Neural cell (in vitro differentiated cells): ENCODE measurements at regions not wholly inside any gene's neighbourhood (a gene's known extent, or its start where the extent isn't known, plus 50 kb on each side); places are given as distances from the start of the nearest gene placed in this dataset.
"Not testable (repeated sequence)": the region's sequence is repeated elsewhere in the genome, so short reads cannot be mapped to it uniquely, and the experiment has no call there.

Source experiments
- H2AFZ ChIP-seq: fragments of 200-600, 300-800 bp; sonication (generic), shearing (Covaris generic); 2 replicates; pipeline ENCODE4 v1.6.0; 2014; ENCODE audit warnings: low read depth, mild to moderate bottlenecking, antibody characterized with exemption, low read length, moderate library complexity
- H3F3A ChIP-seq: fragments of 200-600 bp; shearing (Covaris generic); 2 replicates; pipeline ENCODE4 v1.6.1; 2016; ENCODE audit warnings: mild to moderate bottlenecking, moderate library complexity, mixed read lengths, antibody characterized with exemption, low read length; ENCODE audit not compliant: insufficient read depth, poor library complexity, severe bottlenecking
- H3K27ac ChIP-seq: fragments of 200-600, 300-800 bp; sonication (generic), shearing (Covaris generic); 2 replicates; pipeline ENCODE4 v1.5.1; 2014; ENCODE audit warnings: mild to moderate bottlenecking, low read length, moderate library complexity
- H3K27me3 ChIP-seq: fragments of 300-800, 200-600 bp; sonication (generic), shearing (Covaris generic); 2 replicates; pipeline ENCODE4 v1.6.0; 2014; ENCODE audit warnings: mild to moderate bottlenecking, low read depth, low read length, moderate library complexity; ENCODE audit not compliant: insufficient read depth
- H3K36me3 ChIP-seq: fragments of 300-800, 200-600 bp; sonication (generic), shearing (Covaris generic); 2 replicates; pipeline ENCODE4 v1.5.1; 2014; ENCODE audit warnings: mild to moderate bottlenecking, antibody characterized with exemption, low read length, moderate library complexity; ENCODE audit not compliant: insufficient read depth
- H3K4me2 ChIP-seq: fragments of 300-800, 200-600 bp; sonication (generic), shearing (Covaris generic); 2 replicates; pipeline ENCODE4 v1.6.0; 2014; ENCODE audit warnings: mild to moderate bottlenecking, low read length
- H3K4me3 ChIP-seq: fragments of 300-800, 200-600 bp; sonication (generic), shearing (Covaris generic); 2 replicates; pipeline ENCODE4 v1.5.1; 2014; ENCODE audit warnings: mild to moderate bottlenecking, low read length, moderate library complexity
- H3K79me2 ChIP-seq: fragments of 200-600 bp; shearing (Covaris generic); replicated peaks from 2 replicates; pipeline ENCODE4 v1.6.0; 2014; ENCODE audit warnings: mild to moderate bottlenecking, low read length, moderate library complexity; ENCODE audit not compliant: insufficient read depth
- H3K9ac ChIP-seq: fragments of 300-800, 200-600 bp; sonication (generic), shearing (Covaris generic); 2 replicates; pipeline ENCODE4 v1.6.1; 2016; ENCODE audit warnings: mild to moderate bottlenecking, low read length, mixed read lengths
- H3K9me2 ChIP-seq: fragments of 200-600 bp; shearing (Covaris generic); 2 replicates; pipeline ENCODE4 v1.6.1; 2016; ENCODE audit warnings: mild to moderate bottlenecking, low read length, mixed read lengths; ENCODE audit not compliant: insufficient read depth
- H3K9me3 ChIP-seq: fragments of 200-600, 300-800 bp; sonication (generic), shearing (Covaris generic); 2 replicates; pipeline ENCODE4 v1.6.1; 2016; ENCODE audit warnings: mild to moderate bottlenecking, mixed run types, low read length, moderate library complexity, mixed read lengths
- H4K20me1 ChIP-seq: fragments of 200-600 bp; shearing (Covaris generic); 2 replicates; pipeline ENCODE4 v1.6.1; 2016; ENCODE audit warnings: mild to moderate bottlenecking, mixed run types; ENCODE audit not compliant: insufficient read depth
- EP300 ChIP-seq: fragments of 450-650 bp; conservative IDR thresholded peaks from 2 replicates; pipeline ENCODE4 v1.6.1; 2014; ENCODE audit warnings: antibody characterized with exemption, mild to moderate bottlenecking, moderate library complexity; ENCODE audit not compliant: poor library complexity, severe bottlenecking
- EZH2 ChIP-seq: fragments of 200-600, 300-800 bp; shearing (Covaris generic), sonication (generic); IDR thresholded peaks from 2 replicates; pipeline ENCODE4 v1.6.1; 2014; ENCODE audit warnings: antibody characterized with exemption, low read length, borderline replicate concordance, mild to moderate bottlenecking; ENCODE audit not compliant: insufficient read depth, poor library complexity, severe bottlenecking
- MXI1 ChIP-seq: fragments of 450-650 bp; conservative IDR thresholded peaks from 2 replicates; pipeline ENCODE4 v1.6.1; 2014; ENCODE audit warnings: antibody characterized with exemption, mild to moderate bottlenecking; ENCODE audit not compliant: poor library complexity, severe bottlenecking
- POLR2AphosphoS5 ChIP-seq: IDR thresholded peaks from 2 replicates; pipeline ENCODE4 v1.6.1; 2012
- RAD21 ChIP-seq: fragments of 450-650 bp; conservative IDR thresholded peaks from 2 replicates; pipeline ENCODE4 v1.6.1; 2014; ENCODE audit warnings: antibody characterized with exemption, mild to moderate bottlenecking, moderate library complexity
- REST ChIP-seq: IDR thresholded peaks from 2 replicates; pipeline ENCODE4 v1.6.1; 2012; ENCODE audit warnings: borderline replicate concordance
- SMC3 ChIP-seq: fragments of 450-650 bp; conservative IDR thresholded peaks from 2 replicates; pipeline ENCODE4 v1.6.1; 2014; ENCODE audit warnings: antibody characterized with exemption, mild to moderate bottlenecking, moderate library complexity; ENCODE audit not compliant: poor library complexity
- TAF1 ChIP-seq: IDR thresholded peaks from 2 replicates; pipeline ENCODE4 v1.6.1; 2012; ENCODE audit warnings: low read depth
- TF ChIP-seq, protein P1 (sequence below): fragments of 450-650 bp; IDR thresholded peaks from 2 replicates; pipeline ENCODE4 v1.5.1; 2014; ENCODE audit warnings: antibody characterized with exemption, mild to moderate bottlenecking, moderate library complexity; ENCODE audit not compliant: poor library complexity, severe bottlenecking

DNA sequence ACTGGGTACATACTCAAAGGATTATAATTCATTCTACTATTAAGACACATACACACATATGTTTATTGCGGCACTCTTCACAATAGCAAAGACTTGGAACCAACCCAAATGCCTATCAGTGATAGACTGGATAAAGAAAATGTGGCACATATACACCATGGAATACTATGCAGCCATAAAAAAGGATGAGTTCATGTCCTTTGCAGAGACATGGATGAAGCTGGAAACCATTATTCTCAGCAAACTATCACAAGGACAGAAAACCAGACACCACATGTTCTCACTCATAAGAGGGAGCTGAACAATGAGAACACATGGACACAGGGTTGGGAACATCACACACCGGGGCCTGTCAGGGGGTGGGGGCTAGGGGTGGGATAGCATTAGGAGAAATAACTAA is 101.9 kb upstream of the CCDC71L start:
- not testable (repeated sequence) for H4K20me1 ChIP-seq, H3K4me2 ChIP-seq, H3K9me2 ChIP-seq, H3K9me3 ChIP-seq, H3K9ac ChIP-seq, H2AFZ ChIP-seq, H3K79me2 ChIP-seq, H3K36me3 ChIP-seq, H3K27ac ChIP-seq, H3F3A ChIP-seq, H3K27me3 ChIP-seq, H3K4me3 ChIP-seq

- Histone ChIP-seq H3K27me3 (no peaks in the 10 kb centered on the region), H3K4me3 (no peak overlapping the region), H3K9ac (no peak overlapping the region), H3K9me3 (no peaks in the 10 kb centered on the region), H3K36me3 (no peaks in the 10 kb centered on the region), H3K79me2 (no peaks in the 10 kb centered on the region), H3K27ac (no peak overlapping the region), H3K4me2 (no peak overlapping the region), H3F3A (no peaks in the 10 kb centered on the region), H2AFZ (no peak overlapping the region), H4K20me1 (no peaks in the 10 kb centered on the region), H3K9me2 (no peaks in the 10 kb centered on the region)
- TF ChIP-seq, protein P1, sequence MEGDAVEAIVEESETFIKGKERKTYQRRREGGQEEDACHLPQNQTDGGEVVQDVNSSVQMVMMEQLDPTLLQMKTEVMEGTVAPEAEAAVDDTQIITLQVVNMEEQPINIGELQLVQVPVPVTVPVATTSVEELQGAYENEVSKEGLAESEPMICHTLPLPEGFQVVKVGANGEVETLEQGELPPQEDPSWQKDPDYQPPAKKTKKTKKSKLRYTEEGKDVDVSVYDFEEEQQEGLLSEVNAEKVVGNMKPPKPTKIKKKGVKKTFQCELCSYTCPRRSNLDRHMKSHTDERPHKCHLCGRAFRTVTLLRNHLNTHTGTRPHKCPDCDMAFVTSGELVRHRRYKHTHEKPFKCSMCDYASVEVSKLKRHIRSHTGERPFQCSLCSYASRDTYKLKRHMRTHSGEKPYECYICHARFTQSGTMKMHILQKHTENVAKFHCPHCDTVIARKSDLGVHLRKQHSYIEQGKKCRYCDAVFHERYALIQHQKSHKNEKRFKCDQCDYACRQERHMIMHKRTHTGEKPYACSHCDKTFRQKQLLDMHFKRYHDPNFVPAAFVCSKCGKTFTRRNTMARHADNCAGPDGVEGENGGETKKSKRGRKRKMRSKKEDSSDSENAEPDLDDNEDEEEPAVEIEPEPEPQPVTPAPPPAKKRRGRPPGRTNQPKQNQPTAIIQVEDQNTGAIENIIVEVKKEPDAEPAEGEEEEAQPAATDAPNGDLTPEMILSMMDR = no peak
- TF ChIP-seq REST (no peak), MXI1 (no peak), TAF1 (no peak), SMC3 (no peak), RAD21 (no peak), EP300 (no peak), POLR2AphosphoS5 (no peak), EZH2 (no peak)
Measured at GRCh38 chr7:106763717-106764116, 101.4 kb upstream of the PIK3CG start.

- no peaks in the 10 kb centered on the region for H3F3A ChIP-seq
- no peaks in the 10 kb centered on the region for H3K27me3 ChIP-seq
- no peaks in the 10 kb centered on the region for H3K36me3 ChIP-seq
- no peaks in the 10 kb centered on the region for H4K20me1 ChIP-seq
- no peak overlapping the region for H2AFZ ChIP-seq
- no peak for TF ChIP-seq MXI1
- TF ChIP-seq EP300 = no peak
- no peak for TF ChIP-seq TAF1
- TF ChIP-seq RAD21 = no peak
- TF ChIP-seq, protein P1 = no peak
- no peak for TF ChIP-seq EZH2
- no peak for TF ChIP-seq POLR2AphosphoS5
- TF ChIP-seq SMC3 = no peak
- no peak for TF ChIP-seq REST
- no peak overlapping the region for H3K4me3 ChIP-seq
- H3K9me3 ChIP-seq = no peaks in the 10 kb centered on the region
- H3K79me2 ChIP-seq = no peaks in the 10 kb centered on the region
- no peak overlapping the region for H3K9ac ChIP-seq
- no peak overlapping the region for H3K4me2 ChIP-seq
- no peaks in the 10 kb centered on the region for H3K9me2 ChIP-seq
- H3K27ac ChIP-seq = no peak overlapping the region
Measured at GRCh38 chr7:106765727-106766355, 99.2 kb upstream of the PIK3CG start.
